Esophagus (tissue), 2 donors: ENCODE measurements at regions not wholly inside any gene's neighbourhood (a gene's known extent, or its start where the extent isn't known, plus 50 kb on each side); places are given as distances from the start of the nearest gene placed in this dataset.

Experiments used
- H3K27ac ChIP-seq, 2 donors: one replicate each; pipeline ENCODE4 v1.5.1; 2013; ENCODE audit warnings: low read depth in 2 of 2, mild to moderate bottlenecking in 2 of 2, inconsistent platforms in 1 of 2, low read length in 1 of 2, moderate library complexity in 1 of 2
- H3K27me3 ChIP-seq, 2 donors: one replicate each; pipeline ENCODE4 v1.6.1; 2013; ENCODE audit warnings: low read length in 2 of 2, control low read depth in 1 of 2, mild to moderate bottlenecking in 1 of 2; ENCODE audit not compliant: insufficient read depth in 2 of 2, control insufficient read depth in 1 of 2
- H3K36me3 ChIP-seq, 2 donors: one replicate each; pipeline ENCODE4 v1.6.1; 2013; ENCODE audit warnings: low read length in 1 of 2; ENCODE audit not compliant: control insufficient read depth in 2 of 2, insufficient read depth in 2 of 2
- H3K4me1 ChIP-seq, 2 donors: one replicate each; pipeline ENCODE4 v1.6.1; 2013; ENCODE audit warnings: low read length in 1 of 2; ENCODE audit not compliant: control insufficient read depth in 2 of 2, insufficient read depth in 2 of 2
- H3K4me3 ChIP-seq, 2 donors: one replicate each; pipeline ENCODE4 v1.5.1; 2013; ENCODE audit warnings: low read length in 2 of 2, mild to moderate bottlenecking in 2 of 2, low read depth in 1 of 2, moderate library complexity in 1 of 2
- H3K9me3 ChIP-seq, 2 donors: one replicate each; pipeline ENCODE4 v1.6.1; 2013; ENCODE audit warnings: mild to moderate bottlenecking in 2 of 2, low read depth in 1 of 2, low read length in 1 of 2, moderate library complexity in 1 of 2; ENCODE audit not compliant: control insufficient read depth in 2 of 2, insufficient read depth in 1 of 2
- WGBS, 2 donors: extraction: QIAGEN DNeasy Blood & Tissue Kit; methylation state at CpG; one replicate each; pipeline ENCODE4 v1.1.7; 2013; 5-methylcytosine and 5-hydroxymethylcytosine counted together
- donor health status: healthy with polysubstance abuse.
- donor health status: Bipolar disorder and iron deficiency.

- H3K27me3 ChIP-seq = no peaks in the 10 kb centered on the region
- no peak overlapping the region for H3K27ac ChIP-seq
- 83 to 84% methylated on average over 30 of the region's 30 CpGs for WGBS, 2 donors
- no peaks in the 10 kb centered on the region for H3K9me3 ChIP-seq
- no peaks in the 10 kb centered on the region for H3K4me1 ChIP-seq
- H3K4me3 ChIP-seq = no peak overlapping the region
- no peaks in the 10 kb centered on the region for H3K36me3 ChIP-seq
Observed at GRCh38 chr2:3102081-3102921, 275.3 kb downstream of the EIPR1 start.

GRCh38 chr2:3101016-3101942 lies 276.3 kb downstream of the EIPR1 start:
- Histone ChIP-seq H3K4me1 (no peaks in the 10 kb centered on the region), H3K4me3 (no peak overlapping the region), H3K36me3 (no peaks in the 10 kb centered on the region), H3K27ac (no peak overlapping the region), H3K27me3 (no peaks in the 10 kb centered on the region), H3K9me3 (no peaks in the 10 kb centered on the region)
- WGBS, 2 donors = 80 to 89% methylated on average over 34 of the region's 34 CpGs

DNA sequence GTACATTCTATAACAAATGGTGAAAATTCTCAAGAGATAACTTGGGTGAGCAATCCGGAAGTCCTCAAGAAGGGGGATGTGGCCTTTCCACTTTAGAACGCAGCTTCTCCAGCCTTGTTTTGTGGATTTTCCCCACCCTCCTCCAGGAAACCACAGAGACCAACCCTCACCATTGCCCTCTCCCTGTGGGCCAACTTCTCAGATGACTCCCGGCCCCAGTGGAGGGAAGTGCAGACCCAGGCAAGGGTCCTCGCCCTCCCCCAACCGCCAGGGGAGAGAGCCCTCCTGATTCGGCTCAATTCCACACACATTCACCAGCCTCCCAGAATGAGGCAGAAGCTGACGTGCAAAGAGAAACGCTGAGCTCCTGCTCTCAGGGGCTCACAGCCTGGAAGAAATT lies 277.2 kb downstream of the EIPR1 start:
- Histone ChIP-seq H3K9me3 (no peaks in the 10 kb centered on the region), H3K36me3 (no peaks in the 10 kb centered on the region), H3K27ac (no peak overlapping the region), H3K4me1 (no peaks in the 10 kb centered on the region), H3K4me3 (no peak overlapping the region), H3K27me3 (no peaks in the 10 kb centered on the region)
- WGBS, 2 donors = 62 to 74% methylated on average over 8 of the region's 8 CpGs

- WGBS, 2 donors = 90 to 91% methylated on average over 12 of the region's 12 CpGs
- Histone ChIP-seq H3K4me1 (no peaks in the 10 kb centered on the region), H3K27ac (no peak overlapping the region), H3K9me3 (no peaks in the 10 kb centered on the region), H3K36me3 (no peaks in the 10 kb centered on the region), H3K27me3 (no peaks in the 10 kb centered on the region), H3K4me3 (no peak overlapping the region)
Observed at GRCh38 chr2:3099860-3100234, 277.8 kb downstream of the EIPR1 start.

DNA sequence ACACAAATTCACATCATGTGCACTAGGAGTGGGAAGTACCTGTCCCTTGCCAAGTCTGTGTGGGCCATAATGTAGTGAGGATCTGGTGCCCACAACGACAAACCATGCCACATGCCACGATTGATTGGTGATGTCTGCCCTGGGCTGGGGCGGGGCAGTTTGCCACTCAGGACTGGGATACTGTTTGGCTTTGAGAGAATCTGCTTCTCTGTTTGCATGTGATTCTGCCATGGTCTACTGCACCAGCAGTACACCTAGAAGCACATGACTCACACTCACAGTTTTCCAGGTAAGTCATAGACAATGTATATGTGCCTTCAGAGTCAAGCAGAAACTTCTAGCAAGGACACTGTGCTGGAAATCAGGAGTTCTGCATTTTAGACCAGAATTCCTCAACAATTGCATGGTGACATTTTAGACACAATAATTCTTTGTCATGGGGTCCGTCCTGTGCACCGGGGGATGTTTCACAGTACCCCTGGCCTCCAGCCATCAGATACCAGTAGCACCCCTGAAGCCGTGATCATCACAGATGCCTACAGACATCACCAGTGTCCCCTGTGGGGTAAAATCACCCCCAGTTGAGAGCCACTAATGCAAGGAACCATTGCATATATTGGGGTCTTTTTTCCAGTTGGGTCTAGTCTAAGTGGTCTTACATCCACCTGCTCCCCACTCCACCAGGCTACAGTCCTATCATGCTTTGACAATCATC lies 278.3 kb downstream of the EIPR1 start:
- WGBS, 2 donors = 81% methylated on average over 6 of the region's 6 CpGs
- no peaks in the 10 kb centered on the region for H3K27me3 ChIP-seq

GRCh38 chr2:3098231-3098630 lies 279.4 kb downstream of the EIPR1 start:
- Histone ChIP-seq H3K9me3 (no peaks in the 10 kb centered on the region), H3K27me3 (no peaks in the 10 kb centered on the region), H3K27ac (no peak overlapping the region), H3K4me3 (no peak overlapping the region), H3K36me3 (no peaks in the 10 kb centered on the region), H3K4me1 (no peaks in the 10 kb centered on the region)
- 44 to 59% methylated on average over 2 of the region's 2 CpGs for WGBS, 2 donors

More for the DNA sequence above, 278.3 kb downstream of the EIPR1 start:
- Histone ChIP-seq H3K9me3 (no peaks in the 10 kb centered on the region), H3K27ac (no peak overlapping the region), H3K4me1 (no peaks in the 10 kb centered on the region), H3K36me3 (no peaks in the 10 kb centered on the region), H3K4me3 (no peak overlapping the region)

- H3K4me3 ChIP-seq = no peak overlapping the region
- WGBS, 2 donors = 95% methylated on average over 9 of the region's 9 CpGs
- no peaks in the 10 kb centered on the region for H3K27me3 ChIP-seq
- H3K9me3 ChIP-seq = no peaks in the 10 kb centered on the region
- H3K27ac ChIP-seq = no peak overlapping the region
- no peaks in the 10 kb centered on the region for H3K4me1 ChIP-seq
- H3K36me3 ChIP-seq = no peaks in the 10 kb centered on the region
Observed at GRCh38 chr2:3097804-3098203, 279.8 kb downstream of the EIPR1 start.

DNA sequence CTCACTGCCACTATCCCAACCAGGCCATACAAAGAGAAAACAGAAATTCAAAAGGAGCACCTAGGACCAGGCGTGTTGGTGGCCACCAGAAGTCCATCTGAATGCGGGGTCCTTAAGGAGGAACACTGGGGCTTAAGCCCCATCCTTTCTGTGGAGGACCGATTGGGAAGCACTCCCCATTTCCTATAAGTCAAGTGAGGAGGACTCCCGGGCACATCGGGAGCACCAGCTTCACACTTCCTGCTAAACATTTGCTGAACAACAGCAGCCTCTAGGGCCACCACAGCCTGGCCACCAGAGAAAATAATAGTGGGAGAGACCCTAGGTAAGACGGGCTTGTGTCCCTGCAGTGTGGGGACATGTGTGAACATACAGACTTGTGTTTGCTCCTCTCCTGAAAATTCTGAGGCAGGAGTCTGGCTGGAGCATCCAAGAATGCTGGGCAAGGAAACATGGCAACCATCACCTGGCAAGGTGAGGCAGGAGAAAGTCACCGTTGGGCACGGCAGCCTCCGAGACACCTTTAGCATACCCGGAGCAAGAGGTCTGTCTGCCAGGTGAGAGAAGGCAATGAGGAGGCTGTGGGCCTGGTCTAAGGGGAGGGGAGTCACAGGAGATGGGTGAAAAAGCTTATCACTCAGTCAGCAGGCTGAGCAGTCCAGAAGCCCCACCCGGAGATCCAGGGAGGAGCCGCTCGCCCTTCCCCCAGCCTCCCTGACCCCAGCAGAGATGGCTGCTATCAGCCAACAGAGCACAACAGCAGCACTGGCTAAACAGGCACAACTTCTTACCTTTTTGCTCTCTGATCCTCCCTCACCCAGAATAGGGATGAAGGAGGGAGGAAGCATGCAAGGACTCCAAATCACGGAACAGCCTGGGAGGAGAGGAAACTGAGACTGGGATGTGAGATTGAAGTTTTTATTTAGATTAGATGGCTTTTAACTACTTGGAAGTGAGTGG lies 282.3 kb downstream of the EIPR1 start:
- Histone ChIP-seq H3K9me3 (no peaks in the 10 kb centered on the region), H3K27me3 (no peaks in the 10 kb centered on the region), H3K27ac (no peak overlapping the region), H3K36me3 (no peaks in the 10 kb centered on the region), H3K4me1 (no peaks in the 10 kb centered on the region), H3K4me3 (no peak overlapping the region)
- 79 to 81% methylated on average over 14 of the region's 14 CpGs for WGBS, 2 donors
